Vagina (tissue), 2 donors: ENCODE measurements at regions not wholly inside any gene's neighbourhood (a gene's known extent, or its start where the extent isn't known, plus 50 kb on each side); places are given as distances from the start of the nearest gene placed in this dataset.

Experiments used
- CTCF ChIP-seq, 3 experiments: fragments of 450-650 bp in 2 of 3; fragments of 200-600 bp in 1 of 3; sonication (generic) in 1 of 3; IDR thresholded peaks; one replicate each; pipeline ENCODE4 v1.5.1; 2017 to 2019; ENCODE audit warnings: antibody characterized with exemption in 3 of 3, mild to moderate bottlenecking in 2 of 3, moderate library complexity in 2 of 3
- POLR2A ChIP-seq, 2 donors: fragments of 450-650 bp; IDR thresholded peaks; one replicate each; pipeline ENCODE4 v1.6.1; 2017; ENCODE audit warnings: antibody characterized with exemption in 2 of 2, mild to moderate bottlenecking in 2 of 2, moderate library complexity in 2 of 2

- no peak for TF ChIP-seq CTCF (IDR thresholded peaks at IDR 0.05)
- TF ChIP-seq POLR2A (IDR thresholded peaks at IDR 0.05): no peak
These were observed 54.8 kb upstream of the PCSK1 start for GRCh38 chr5:96487859-96488258.
